ENCODE measurements at regions not wholly inside any gene's neighbourhood (a gene's known extent, or its start where the extent isn't known, plus 50 kb on each side); places are given as distances from the start of the nearest gene placed in this dataset.

DNA sequence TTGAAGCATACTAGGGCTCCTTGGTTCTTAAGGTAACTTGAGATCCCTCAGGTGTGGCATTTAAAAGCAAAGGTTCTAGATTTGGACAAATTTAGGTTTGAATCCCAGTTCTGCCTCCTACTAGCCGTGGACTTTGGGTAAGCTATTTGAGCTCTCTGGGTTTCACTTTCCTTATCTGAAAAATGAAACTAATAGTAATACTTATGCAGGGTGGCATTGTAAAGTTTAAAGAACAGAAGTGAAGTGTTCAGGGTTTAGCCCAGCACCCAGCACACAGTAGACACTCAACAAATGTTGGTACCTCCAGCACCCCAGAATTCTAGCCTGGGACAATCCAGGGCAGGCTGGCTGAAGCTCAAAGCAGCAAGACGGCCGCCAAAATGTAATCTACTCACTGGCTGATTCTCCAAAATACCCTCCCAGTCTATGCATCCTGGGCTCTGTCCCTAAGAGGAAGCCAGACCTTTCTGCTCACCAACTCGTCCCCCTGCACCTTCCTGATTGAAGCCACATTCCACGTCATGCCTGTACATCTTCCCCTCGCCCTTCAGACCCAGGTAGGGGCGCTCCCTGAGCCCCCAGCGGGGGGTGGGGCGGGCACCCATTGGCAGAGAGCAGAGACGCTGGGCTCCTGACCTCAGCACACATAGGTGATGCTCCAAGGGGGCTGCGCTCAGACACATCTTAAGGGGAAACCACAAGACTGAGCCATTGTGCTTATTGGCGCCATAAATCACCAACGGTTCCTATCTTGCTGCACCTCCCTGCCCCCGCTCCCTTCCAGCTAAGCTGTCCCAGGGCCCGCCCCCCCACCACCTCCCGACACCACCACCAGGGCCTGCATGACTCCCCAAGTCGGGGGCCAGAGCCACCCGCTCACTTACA, 160.6 kb downstream of the BCOR start:
- no peaks in the 10 kb centered on the region for H3K9me3 ChIP-seq
- no peaks in the 10 kb centered on the region for H3K4me1 ChIP-seq
- peaks cover 6% of the 10 kb centered on the region for H3K4me1 Mint-ChIP-seq (ENCODE audit: low read depth, unreplicated experiment)
- intact Hi-C loops (cut with micrococcal nuclease; ENCODE audit: unreplicated experiment) = no loop called here
- POLR2A ChIA-PET = no interaction called here
- no peaks in the 10 kb centered on the region for H3K9me3 Mint-ChIP-seq (ENCODE audit: unreplicated experiment)
- CTCF ChIA-PET = no interaction called here
- H3K36me3 ChIP-seq (ENCODE audit: control insufficient read depth, insufficient read depth, low read length) = no peaks in the 10 kb centered on the region
- no peaks in the 10 kb centered on the region for H3K27me3 ChIP-seq (replicated peaks; ENCODE audit: control insufficient read depth, insufficient read depth, low read length)
- no peak overlapping the region for H3K4me3 Mint-ChIP-seq (ENCODE audit: unreplicated experiment)
- no peaks in the 10 kb centered on the region for H3K27me3 Mint-ChIP-seq (ENCODE audit: insufficient read depth, unreplicated experiment)
- no peaks in the 10 kb centered on the region for H3K36me3 Mint-ChIP-seq (ENCODE audit: insufficient read depth, unreplicated experiment)
- no TSS peak for BruUV-seq (replicated peaks)
- no peak for DNase-seq
- no peak overlapping the region for H3K27ac Mint-ChIP-seq (ENCODE audit: unreplicated experiment)
- TF ChIP-seq, protein P1, sequence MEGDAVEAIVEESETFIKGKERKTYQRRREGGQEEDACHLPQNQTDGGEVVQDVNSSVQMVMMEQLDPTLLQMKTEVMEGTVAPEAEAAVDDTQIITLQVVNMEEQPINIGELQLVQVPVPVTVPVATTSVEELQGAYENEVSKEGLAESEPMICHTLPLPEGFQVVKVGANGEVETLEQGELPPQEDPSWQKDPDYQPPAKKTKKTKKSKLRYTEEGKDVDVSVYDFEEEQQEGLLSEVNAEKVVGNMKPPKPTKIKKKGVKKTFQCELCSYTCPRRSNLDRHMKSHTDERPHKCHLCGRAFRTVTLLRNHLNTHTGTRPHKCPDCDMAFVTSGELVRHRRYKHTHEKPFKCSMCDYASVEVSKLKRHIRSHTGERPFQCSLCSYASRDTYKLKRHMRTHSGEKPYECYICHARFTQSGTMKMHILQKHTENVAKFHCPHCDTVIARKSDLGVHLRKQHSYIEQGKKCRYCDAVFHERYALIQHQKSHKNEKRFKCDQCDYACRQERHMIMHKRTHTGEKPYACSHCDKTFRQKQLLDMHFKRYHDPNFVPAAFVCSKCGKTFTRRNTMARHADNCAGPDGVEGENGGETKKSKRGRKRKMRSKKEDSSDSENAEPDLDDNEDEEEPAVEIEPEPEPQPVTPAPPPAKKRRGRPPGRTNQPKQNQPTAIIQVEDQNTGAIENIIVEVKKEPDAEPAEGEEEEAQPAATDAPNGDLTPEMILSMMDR (IDR thresholded peaks at IDR 0.05; ENCODE audit: insufficient read depth in 1 of 2, low read depth in 1 of 2, low read length in 1 of 2, severe bottlenecking in 1 of 2, unreplicated experiment in 1 of 2) = no peak
- H3K4me3 ChIP-seq (ENCODE audit: low read depth, low read length) = no peak overlapping the region

DNA sequence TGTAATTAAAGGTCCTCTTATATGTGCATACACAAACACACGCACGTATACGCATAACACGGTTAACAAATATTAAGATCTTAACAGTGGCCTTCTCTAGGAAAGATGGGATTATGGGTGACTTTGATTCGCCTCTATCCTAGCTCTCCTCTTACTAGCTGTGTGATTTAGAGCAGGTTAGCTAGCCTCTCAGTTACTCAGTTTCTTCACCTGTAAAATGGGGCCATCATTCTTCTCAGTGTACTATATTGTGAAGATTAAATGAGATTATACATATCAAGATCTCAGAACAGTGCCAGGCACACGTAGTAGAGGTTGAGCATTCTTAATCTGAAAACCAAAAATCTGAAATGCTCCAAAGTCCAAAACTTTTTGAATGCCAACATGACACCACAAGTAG, 159.3 kb downstream of the BCOR start:
- no peaks in the 10 kb centered on the region for H3K9me3 Mint-ChIP-seq (ENCODE audit: unreplicated experiment)
- TF ChIP-seq, protein P1 (IDR thresholded peaks at IDR 0.05; ENCODE audit: insufficient read depth in 1 of 2, low read depth in 1 of 2, low read length in 1 of 2, severe bottlenecking in 1 of 2, unreplicated experiment in 1 of 2) = no peak
- H3K4me1 Mint-ChIP-seq (ENCODE audit: low read depth, unreplicated experiment) = peaks cover 6% of the 10 kb centered on the region
- Histone ChIP-seq H3K9me3 (no peaks in the 10 kb centered on the region), H3K4me3 (ENCODE audit: low read depth, low read length) (no peak overlapping the region), H3K36me3 (ENCODE audit: control insufficient read depth, insufficient read depth, low read length) (no peaks in the 10 kb centered on the region), H3K27me3 (replicated peaks; ENCODE audit: control insufficient read depth, insufficient read depth, low read length) (no peaks in the 10 kb centered on the region), H3K4me1 (no peaks in the 10 kb centered on the region)
- H3K27ac Mint-ChIP-seq (ENCODE audit: unreplicated experiment) = no peak overlapping the region
- ChIA-PET CTCF (no interaction called here), POLR2A (no interaction called here)
- intact Hi-C loops (cut with micrococcal nuclease; ENCODE audit: unreplicated experiment) = no loop called here
- H3K27me3 Mint-ChIP-seq (ENCODE audit: insufficient read depth, unreplicated experiment) = no peaks in the 10 kb centered on the region
- no peak overlapping the region for H3K4me3 Mint-ChIP-seq (ENCODE audit: unreplicated experiment)
- no TSS peak for BruUV-seq (replicated peaks)
- DNase-seq = no peak
- H3K36me3 Mint-ChIP-seq (ENCODE audit: insufficient read depth, unreplicated experiment) = no peaks in the 10 kb centered on the region

DNA sequence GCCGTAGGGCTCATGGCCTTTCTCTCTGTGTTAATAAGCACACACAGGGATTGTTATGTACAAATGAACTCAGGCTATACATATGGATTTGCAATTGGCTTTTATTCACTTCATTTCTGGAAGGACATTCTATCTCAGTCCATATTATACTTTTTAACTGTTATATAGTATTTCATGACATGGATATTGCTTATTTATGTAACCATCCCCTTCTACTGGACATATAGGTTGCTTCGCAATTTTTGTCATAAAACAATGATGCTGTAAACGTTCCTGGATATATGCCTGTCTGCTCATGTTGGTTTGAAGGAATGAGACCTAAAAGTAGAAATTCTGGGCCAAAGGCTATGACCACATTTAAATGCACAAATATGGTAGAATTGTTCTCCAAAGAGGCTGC, 158.1 kb downstream of the BCOR start:
- no peaks in the 10 kb centered on the region for H3K4me1 ChIP-seq
- no peak for DNase-seq
- H3K9me3 Mint-ChIP-seq (ENCODE audit: unreplicated experiment) = no peaks in the 10 kb centered on the region
- TF ChIP-seq, protein P1 (IDR thresholded peaks at IDR 0.05; ENCODE audit: insufficient read depth in 1 of 2, low read depth in 1 of 2, low read length in 1 of 2, severe bottlenecking in 1 of 2, unreplicated experiment in 1 of 2) = no peak
- CTCF ChIA-PET = no interaction called here
- H3K4me3 ChIP-seq (ENCODE audit: low read depth, low read length) = no peak overlapping the region
- H3K27me3 Mint-ChIP-seq (ENCODE audit: insufficient read depth, unreplicated experiment) = no peaks in the 10 kb centered on the region
- no peaks in the 10 kb centered on the region for H3K27me3 ChIP-seq (replicated peaks; ENCODE audit: control insufficient read depth, insufficient read depth, low read length)
- H3K36me3 Mint-ChIP-seq (ENCODE audit: insufficient read depth, unreplicated experiment) = no peaks in the 10 kb centered on the region
- no peaks in the 10 kb centered on the region for H3K9me3 ChIP-seq
- H3K27ac Mint-ChIP-seq (ENCODE audit: unreplicated experiment) = no peak overlapping the region
- H3K4me3 Mint-ChIP-seq (ENCODE audit: unreplicated experiment) = no peak overlapping the region
- H3K36me3 ChIP-seq (ENCODE audit: control insufficient read depth, insufficient read depth, low read length) = no peaks in the 10 kb centered on the region
- POLR2A ChIA-PET = no interaction called here
- BruUV-seq (replicated peaks) = no TSS peak
- intact Hi-C loops (cut with micrococcal nuclease; ENCODE audit: unreplicated experiment) = no loop called here
- H3K4me1 Mint-ChIP-seq (ENCODE audit: low read depth, unreplicated experiment) = peaks cover 6% of the 10 kb centered on the region

Data from Caco-2 (cell line).